Activated T-cell treated with anti-CD3 and anti-CD28 coated beads for 24 hours (primary cell): ENCODE measurements at regions not wholly inside any gene's neighbourhood (a gene's known extent, or its start where the extent isn't known, plus 50 kb on each side); places are given as distances from the start of the nearest gene placed in this dataset.

Experiments
- DNase-seq: peaks from one replicate; pipeline ENCODE4 v3.0.0-alpha.2; 2020; ENCODE audit warnings: low read depth

DNA sequence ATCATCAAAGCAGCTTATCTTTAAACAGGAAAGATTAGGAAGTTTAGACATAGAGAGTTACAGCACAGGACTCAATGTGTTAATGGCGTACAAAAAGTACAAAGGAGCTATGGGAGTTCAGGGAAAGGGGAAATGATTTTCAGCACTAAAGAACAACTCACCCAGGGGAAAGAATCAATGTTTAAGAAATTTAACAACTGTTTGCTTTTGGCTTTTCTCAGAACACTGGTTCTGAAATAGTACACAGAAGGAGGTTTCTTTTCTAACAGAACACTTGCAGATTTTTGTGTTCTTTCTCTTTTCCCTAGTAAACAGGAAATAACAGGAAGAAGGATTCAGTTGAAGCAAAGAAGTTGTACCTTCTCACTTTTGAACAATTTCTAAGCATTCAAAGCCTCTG, 71.3 kb upstream of the GHR start:
- DNase-seq, result no peak

DNA sequence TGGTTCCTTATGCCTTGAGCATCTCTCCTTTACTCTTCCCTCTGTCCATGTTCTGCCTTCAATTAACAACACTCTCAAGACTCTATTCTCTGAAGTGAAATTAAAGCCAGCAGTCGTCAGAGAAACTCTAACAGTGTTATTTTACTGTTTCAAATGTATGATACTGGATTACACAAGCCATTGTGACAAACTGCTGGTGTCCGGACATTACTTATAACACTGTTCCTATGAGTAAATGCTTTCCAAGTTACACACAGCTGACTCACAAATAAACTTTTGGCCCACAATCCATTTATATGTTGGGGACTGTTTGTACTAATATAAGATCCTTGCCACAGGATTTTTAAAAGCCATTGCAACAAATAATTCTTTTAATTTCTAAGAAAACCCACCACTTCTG, 63.2 kb upstream of the GHR start:
- DNase-seq, result no peak

DNA sequence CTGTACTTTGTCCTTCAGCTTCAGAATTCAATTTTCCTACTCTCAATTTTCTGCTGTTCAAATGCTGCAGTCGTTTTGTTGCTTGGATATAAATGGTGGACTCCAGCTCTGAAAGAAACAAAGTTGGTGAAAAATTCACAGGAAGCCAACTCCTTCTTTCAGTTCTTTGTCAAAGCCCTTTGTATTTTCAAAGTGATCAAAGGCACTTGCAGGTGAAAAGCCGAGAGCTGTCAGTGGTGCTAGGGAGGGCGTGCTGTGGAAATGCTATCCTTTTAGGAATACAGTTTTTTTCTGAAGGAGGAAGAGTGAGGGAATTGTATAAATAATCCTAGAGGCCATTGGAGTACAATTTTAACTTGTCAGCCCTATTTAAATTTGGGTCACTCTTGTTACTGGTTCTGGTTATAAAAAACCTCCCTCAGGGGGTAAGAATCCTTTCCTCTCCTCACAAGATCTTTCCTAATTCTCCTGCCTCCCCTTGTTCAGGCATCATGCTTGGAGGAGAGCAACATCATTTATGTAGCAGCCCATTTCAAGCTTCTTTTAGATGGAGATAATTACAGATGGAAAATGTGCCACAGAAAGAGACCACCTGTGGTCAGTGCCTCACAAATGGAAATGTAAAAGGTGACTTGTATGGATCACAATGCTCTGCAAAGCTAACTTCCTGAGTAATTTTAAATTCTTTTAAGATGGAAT, 62.5 kb upstream of the GHR start:
- DNase-seq, result no peak

DNA sequence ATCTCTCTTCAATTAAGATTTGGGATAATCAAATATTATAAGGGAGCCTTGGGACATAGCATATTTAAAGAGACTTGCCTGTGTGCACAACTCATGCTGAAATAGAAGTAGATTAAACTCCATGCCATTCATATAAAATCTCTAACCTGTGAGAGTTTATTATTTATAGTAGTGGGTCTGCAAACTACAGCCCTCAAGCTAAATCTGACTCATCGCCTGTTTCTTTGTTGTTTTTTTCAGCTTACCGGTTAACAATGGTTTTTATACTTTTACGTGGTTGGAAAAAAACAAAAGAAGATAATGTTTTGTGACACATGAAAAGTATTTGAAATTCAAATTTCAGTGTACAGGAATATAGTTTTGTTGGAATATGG, 61.9 kb upstream of the GHR start:
- DNase-seq, result no peak

DNA sequence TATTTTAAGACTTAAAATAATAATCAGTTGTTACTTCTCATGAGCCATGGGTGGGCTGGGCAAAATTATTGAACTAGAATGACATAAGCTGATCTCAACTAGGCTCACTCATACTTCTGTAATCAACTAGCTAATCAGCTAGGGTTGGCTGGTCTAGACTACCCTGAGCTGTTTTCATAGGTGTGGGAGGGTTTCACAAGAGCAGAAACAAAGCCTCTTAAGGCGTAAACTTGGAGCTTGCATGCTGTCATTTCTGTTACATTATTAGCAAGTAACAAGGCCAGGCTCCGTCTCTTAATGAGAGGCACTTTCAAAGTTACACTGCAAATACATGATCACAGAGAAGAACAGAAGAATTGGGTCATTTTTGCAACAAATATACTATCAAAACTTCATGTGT, 57.2 kb upstream of the GHR start:
- DNase-seq, result no peak
